ENCODE measurements at regions not wholly inside any gene's neighbourhood (a gene's known extent, or its start where the extent isn't known, plus 50 kb on each side); places are given as distances from the start of the nearest gene placed in this dataset.

DNA sequence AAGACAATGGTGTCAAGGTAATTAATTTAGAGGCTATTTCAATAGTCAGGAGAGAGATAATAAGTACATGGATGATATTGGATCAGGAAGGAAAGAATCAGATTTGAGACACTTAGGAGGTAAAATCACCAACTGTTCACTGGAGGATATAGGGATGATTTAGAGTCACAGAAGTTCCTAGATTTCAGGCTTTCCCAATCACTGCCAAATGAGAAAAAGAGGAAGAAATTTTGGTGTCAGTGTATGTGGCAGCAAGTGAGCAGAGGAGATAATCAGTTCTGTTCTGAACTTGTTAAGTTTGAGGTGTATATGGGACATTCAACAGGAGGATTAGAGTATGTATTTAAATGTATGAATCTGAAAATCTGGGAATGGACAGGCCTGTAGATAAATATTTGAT lies 640.4 kb downstream of the NR4A2 start:
- no peaks in the 10 kb centered on the region for H3K36me3 ChIP-seq (replicated peaks in 1 of 2; ENCODE audit: control insufficient read depth in 1 of 2, insufficient read depth in 2 of 2, low read length in 1 of 2)
- no peaks in the 10 kb centered on the region for H3K9me3 ChIP-seq
- no peaks in the 10 kb centered on the region for H3K79me2 ChIP-seq (ENCODE audit: insufficient read depth)
- H4K20me1 ChIP-seq (ENCODE audit: insufficient read depth) = no peaks in the 10 kb centered on the region
- no peaks in the 10 kb centered on the region for H3K27me3 ChIP-seq (ENCODE audit: insufficient read depth)
- no peaks in the 10 kb centered on the region for H3K9me2 ChIP-seq
- no peak overlapping the region for H3K27ac ChIP-seq (ENCODE audit: low read depth in 2 of 2, low read length in 1 of 2)
- ChIA-PET POLR2A (no interaction called here), CTCF (no interaction called here)
- no peak for DNase-seq
- no peaks in the 10 kb centered on the region for H3F3A ChIP-seq (replicated peaks; ENCODE audit: insufficient read depth)
- H3K4me1 ChIP-seq (ENCODE audit: control insufficient read depth in 1 of 2, insufficient read depth in 2 of 2, low read depth in 1 of 2, low read length in 1 of 2) = no peaks in the 10 kb centered on the region
- no peak overlapping the region for H2AFZ ChIP-seq (ENCODE audit: low read depth)
- TF ChIP-seq PBX3 (IDR thresholded peaks at IDR 0.05) = no peak
- no peak for TF ChIP-seq TCF12 (IDR thresholded peaks at IDR 0.05)
- TF ChIP-seq, protein P1, sequence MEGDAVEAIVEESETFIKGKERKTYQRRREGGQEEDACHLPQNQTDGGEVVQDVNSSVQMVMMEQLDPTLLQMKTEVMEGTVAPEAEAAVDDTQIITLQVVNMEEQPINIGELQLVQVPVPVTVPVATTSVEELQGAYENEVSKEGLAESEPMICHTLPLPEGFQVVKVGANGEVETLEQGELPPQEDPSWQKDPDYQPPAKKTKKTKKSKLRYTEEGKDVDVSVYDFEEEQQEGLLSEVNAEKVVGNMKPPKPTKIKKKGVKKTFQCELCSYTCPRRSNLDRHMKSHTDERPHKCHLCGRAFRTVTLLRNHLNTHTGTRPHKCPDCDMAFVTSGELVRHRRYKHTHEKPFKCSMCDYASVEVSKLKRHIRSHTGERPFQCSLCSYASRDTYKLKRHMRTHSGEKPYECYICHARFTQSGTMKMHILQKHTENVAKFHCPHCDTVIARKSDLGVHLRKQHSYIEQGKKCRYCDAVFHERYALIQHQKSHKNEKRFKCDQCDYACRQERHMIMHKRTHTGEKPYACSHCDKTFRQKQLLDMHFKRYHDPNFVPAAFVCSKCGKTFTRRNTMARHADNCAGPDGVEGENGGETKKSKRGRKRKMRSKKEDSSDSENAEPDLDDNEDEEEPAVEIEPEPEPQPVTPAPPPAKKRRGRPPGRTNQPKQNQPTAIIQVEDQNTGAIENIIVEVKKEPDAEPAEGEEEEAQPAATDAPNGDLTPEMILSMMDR (IDR thresholded peaks at IDR 0.05) = no peak
- TF ChIP-seq NFIC (IDR thresholded peaks at IDR 0.05; ENCODE audit: borderline replicate concordance) = no peak
- no peak for TF ChIP-seq POLR2AphosphoS5 (IDR thresholded peaks at IDR 0.05; ENCODE audit: low read depth, low read length)
- no peak for TF ChIP-seq FOXM1 (IDR thresholded peaks at IDR 0.05; ENCODE audit: low read depth)
- TF ChIP-seq CHD2 (IDR thresholded peaks at IDR 0.05; ENCODE audit: low read length, partially characterized antibody) = no peak
- TF ChIP-seq FOXJ3 (CRISPR knock-in tag; IDR thresholded peaks at IDR 0.05) = no peak
- TF ChIP-seq, protein P2, sequence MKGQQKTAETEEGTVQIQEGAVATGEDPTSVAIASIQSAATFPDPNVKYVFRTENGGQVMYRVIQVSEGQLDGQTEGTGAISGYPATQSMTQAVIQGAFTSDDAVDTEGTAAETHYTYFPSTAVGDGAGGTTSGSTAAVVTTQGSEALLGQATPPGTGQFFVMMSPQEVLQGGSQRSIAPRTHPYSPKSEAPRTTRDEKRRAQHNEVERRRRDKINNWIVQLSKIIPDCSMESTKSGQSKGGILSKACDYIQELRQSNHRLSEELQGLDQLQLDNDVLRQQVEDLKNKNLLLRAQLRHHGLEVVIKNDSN (IDR thresholded peaks at IDR 0.05; ENCODE audit: borderline replicate concordance, low read depth) = no peak
- TF ChIP-seq RXRA (IDR thresholded peaks at IDR 0.05; ENCODE audit: borderline replicate concordance, low read depth) = no peak
- no peak for TF ChIP-seq SMC3 (IDR thresholded peaks at IDR 0.05; ENCODE audit: low read depth, low read length)
- no peak for TF ChIP-seq GABPA (IDR thresholded peaks at IDR 0.05; ENCODE audit: low read depth)
- no peak for TF ChIP-seq FOSL2 (IDR thresholded peaks at IDR 0.05; ENCODE audit: borderline replicate concordance, low read depth)
- TF ChIP-seq TAF1 (IDR thresholded peaks at IDR 0.05; ENCODE audit: borderline replicate concordance, low read depth, low read length) = no peak
- no peak for TF ChIP-seq MXI1 (IDR thresholded peaks at IDR 0.05; ENCODE audit: low read depth, low read length)
- TF ChIP-seq NRF1 (IDR thresholded peaks at IDR 0.05; ENCODE audit: low read depth, low read length) = no peak
- TF ChIP-seq RCOR1 (IDR thresholded peaks at IDR 0.05; ENCODE audit: low read length) = no peak
- no peak overlapping the region for H3K4me3 ChIP-seq (ENCODE audit: low read depth in 2 of 2, low read length in 1 of 2)
- H3K4me2 ChIP-seq = no peak overlapping the region
- H3K9ac ChIP-seq = no peak overlapping the region

DNA sequence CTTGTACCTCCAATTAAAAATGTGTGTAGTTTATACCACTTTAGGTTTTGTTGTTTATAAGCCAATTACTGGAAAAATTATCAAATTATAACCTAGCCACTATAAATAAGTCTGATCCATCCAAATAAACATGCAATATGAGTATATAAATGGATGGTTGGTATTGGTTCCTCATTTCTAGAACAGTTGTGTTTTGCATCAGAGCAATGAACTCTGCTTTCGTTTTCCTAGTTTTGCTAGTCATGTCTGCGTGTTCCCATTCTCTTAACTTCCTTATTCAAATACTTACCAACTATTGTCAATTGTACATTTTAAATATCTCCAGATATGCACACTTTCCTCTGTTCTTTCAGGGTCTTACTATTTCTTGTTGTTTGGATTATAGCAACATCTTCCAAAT lies 641.7 kb downstream of the NR4A2 start:
- no peaks in the 10 kb centered on the region for H3K9me2 ChIP-seq
- CTCF ChIA-PET = no interaction called here
- no peak overlapping the region for H3K27ac ChIP-seq (ENCODE audit: low read depth in 2 of 2, low read length in 1 of 2)
- 6% methylated on average over 2 of the region's 2 CpGs for WGBS (ENCODE audit: low lambda C conversion rate)
- H3K4me3 ChIP-seq (ENCODE audit: low read depth in 2 of 2, low read length in 1 of 2) = no peak overlapping the region
- POLR2A ChIA-PET = no interaction called here
- no peaks in the 10 kb centered on the region for H3F3A ChIP-seq (replicated peaks; ENCODE audit: insufficient read depth)
- no peaks in the 10 kb centered on the region for H3K4me1 ChIP-seq (ENCODE audit: control insufficient read depth in 1 of 2, insufficient read depth in 2 of 2, low read depth in 1 of 2, low read length in 1 of 2)
- H3K36me3 ChIP-seq (replicated peaks in 1 of 2; ENCODE audit: control insufficient read depth in 1 of 2, insufficient read depth in 2 of 2, low read length in 1 of 2) = no peaks in the 10 kb centered on the region
- DNase-seq = no peak
- H2AFZ ChIP-seq (ENCODE audit: low read depth) = no peak overlapping the region
- H3K9ac ChIP-seq = no peak overlapping the region
- H4K20me1 ChIP-seq (ENCODE audit: insufficient read depth) = no peaks in the 10 kb centered on the region
- no peaks in the 10 kb centered on the region for H3K27me3 ChIP-seq (ENCODE audit: insufficient read depth)
- H3K79me2 ChIP-seq (ENCODE audit: insufficient read depth) = no peaks in the 10 kb centered on the region
- no peaks in the 10 kb centered on the region for H3K9me3 ChIP-seq
- no peak overlapping the region for H3K4me2 ChIP-seq
- no peak for TF ChIP-seq ELF1 (IDR thresholded peaks at IDR 0.05)
- TF ChIP-seq, protein P3, sequence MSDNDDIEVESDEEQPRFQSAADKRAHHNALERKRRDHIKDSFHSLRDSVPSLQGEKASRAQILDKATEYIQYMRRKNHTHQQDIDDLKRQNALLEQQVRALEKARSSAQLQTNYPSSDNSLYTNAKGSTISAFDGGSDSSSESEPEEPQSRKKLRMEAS (IDR thresholded peaks at IDR 0.05; ENCODE audit: low read depth) = no peak
- no peak for TF ChIP-seq TEAD4 (IDR thresholded peaks at IDR 0.05; ENCODE audit: borderline replicate concordance, insufficient read depth)
- TF ChIP-seq FOXM1 (IDR thresholded peaks at IDR 0.05; ENCODE audit: low read depth) = no peak
- no peak for TF ChIP-seq EP300 (IDR thresholded peaks at IDR 0.05; ENCODE audit: borderline replicate concordance in 1 of 2, low read depth in 1 of 2, low read length in 1 of 2)
- no peak for TF ChIP-seq NRF1 (IDR thresholded peaks at IDR 0.05; ENCODE audit: low read depth, low read length)
- TF ChIP-seq FOSL2 (IDR thresholded peaks at IDR 0.05; ENCODE audit: borderline replicate concordance, low read depth) = no peak
- no peak for TF ChIP-seq RFX5 (IDR thresholded peaks at IDR 0.05; ENCODE audit: low read length)
- TF ChIP-seq EZH2phosphoT487 (IDR thresholded peaks at IDR 0.05; ENCODE audit: borderline replicate concordance, low read depth) = no peak
- TF ChIP-seq SMC3 (IDR thresholded peaks at IDR 0.05; ENCODE audit: low read depth, low read length) = no peak
- TF ChIP-seq FOXJ3 (CRISPR knock-in tag; IDR thresholded peaks at IDR 0.05) = no peak
- TF ChIP-seq ZBTB33 (IDR thresholded peaks at IDR 0.05; ENCODE audit: borderline replicate concordance, low read depth) = no peak
- TF ChIP-seq, protein P2 (IDR thresholded peaks at IDR 0.05; ENCODE audit: borderline replicate concordance, low read depth) = no peak
